ACC112 (cell line): ENCODE measurements at regions not wholly inside any gene's neighbourhood (a gene's known extent, or its start where the extent isn't known, plus 50 kb on each side); places are given as distances from the start of the nearest gene placed in this dataset.

Source experiments
- H2AFZ ChIP-seq: fragments of 200-600 bp; sonication (generic); one replicate; pipeline ENCODE4 v1.6.0; 2017; ENCODE audit warnings: antibody characterized with exemption, low read length; ENCODE audit not compliant: unreplicated experiment
- H3K27ac ChIP-seq: fragments of 200-600 bp; sonication (generic); 2 replicates; pipeline ENCODE4 v1.5.1; 2014; ENCODE audit warnings: low read depth, mild to moderate bottlenecking, antibody characterized with exemption, low read length, moderate library complexity
- H3K27me3 ChIP-seq: fragments of 200-600 bp; sonication (generic); 2 replicates; pipeline ENCODE4 v1.6.1; 2014; ENCODE audit warnings: mild to moderate bottlenecking, antibody characterized with exemption, low read length, moderate library complexity, mixed read lengths; ENCODE audit not compliant: insufficient read depth
- H3K36me3 ChIP-seq: fragments of 200-600 bp; sonication (generic); 2 replicates; pipeline ENCODE4 v1.6.1; 2016; ENCODE audit warnings: mild to moderate bottlenecking, antibody characterized with exemption, low read length, moderate library complexity, mixed read lengths; ENCODE audit not compliant: insufficient read depth
- H3K4me1 ChIP-seq: fragments of 200-600 bp; sonication (generic); one replicate; pipeline ENCODE4 v1.6.1; 2016; ENCODE audit warnings: low read length, mixed read lengths; ENCODE audit not compliant: insufficient read depth, unreplicated experiment, control insufficient read depth
- H3K4me3 ChIP-seq: fragments of 200-600 bp; sonication (generic); 2 replicates; pipeline ENCODE4 v1.5.1; 2014; ENCODE audit warnings: mild to moderate bottlenecking, low read depth, low read length
- H3K79me2 ChIP-seq: fragments of 200-600 bp; sonication (generic); one replicate; pipeline ENCODE4 v1.6.0; 2016; ENCODE audit warnings: low read length; ENCODE audit not compliant: control insufficient read depth, unreplicated experiment, insufficient read depth

GRCh38 chr17:77325577-77326075 is 184.9 kb downstream of the SEC14L1 start:
- peaks cover 82% of the 10 kb centered on the region for H3K79me2 ChIP-seq
- H2AFZ ChIP-seq = no peak overlapping the region
- H3K36me3 ChIP-seq = peaks cover 3% of the 10 kb centered on the region; the same call in 1 of the 2 replicates
- H3K27me3 ChIP-seq = no peaks in the 10 kb centered on the region
- peaks cover 48% of the 10 kb centered on the region for H3K4me1 ChIP-seq
- H3K4me3 ChIP-seq = peak overlapping the region; percentile 11; the same call in 1 of the 2 replicates
- peak overlapping the region; percentile 100 for H3K27ac ChIP-seq

- peaks cover 80% of the 10 kb centered on the region for H3K79me2 ChIP-seq
- no peak overlapping the region for H2AFZ ChIP-seq
- H3K27me3 ChIP-seq = no peaks in the 10 kb centered on the region
- peaks cover 3% of the 10 kb centered on the region; the same call in 1 of the 2 replicates for H3K36me3 ChIP-seq
- peaks cover 48% of the 10 kb centered on the region for H3K4me1 ChIP-seq
- peak overlapping the region; percentile 11; the same call in 1 of the 2 replicates for H3K4me3 ChIP-seq
- H3K27ac ChIP-seq = peak overlapping the region; percentile 100
Measured at GRCh38 chr17:77326076-77326591, 185.4 kb downstream of the SEC14L1 start.

- H3K79me2 ChIP-seq = peaks cover 78% of the 10 kb centered on the region
- peak overlapping the region; percentile 100 for H3K27ac ChIP-seq
- H2AFZ ChIP-seq = no peak overlapping the region
- peaks cover 3% of the 10 kb centered on the region; the same call in 1 of the 2 replicates for H3K36me3 ChIP-seq
- no peak overlapping the region for H3K4me3 ChIP-seq
- H3K4me1 ChIP-seq = peaks cover 48% of the 10 kb centered on the region
- no peaks in the 10 kb centered on the region for H3K27me3 ChIP-seq
Measured at GRCh38 chr17:77326636-77327035, 185.9 kb downstream of the SEC14L1 start.

- no peak overlapping the region for H3K4me3 ChIP-seq
- peak overlapping the region; percentile 100; the same call in 1 of the 2 replicates for H3K27ac ChIP-seq
- H2AFZ ChIP-seq = no peak overlapping the region
- H3K36me3 ChIP-seq = peaks cover 3% of the 10 kb centered on the region; the same call in 1 of the 2 replicates
- peaks cover 78% of the 10 kb centered on the region for H3K79me2 ChIP-seq
- peaks cover 48% of the 10 kb centered on the region for H3K4me1 ChIP-seq
- H3K27me3 ChIP-seq = no peaks in the 10 kb centered on the region
Measured at GRCh38 chr17:77327181-77327565, 186.4 kb downstream of the SEC14L1 start.

- Histone ChIP-seq H3K27me3 (no peaks in the 10 kb centered on the region), H3K36me3 (peaks cover 8% of the 10 kb centered on the region; the same call in 1 of the 2 replicates), H2AFZ (no peak overlapping the region), H3K4me3 (no peak overlapping the region), H3K27ac (peak overlapping the region; percentile 100; the same call in 1 of the 2 replicates), H3K4me1 (peaks cover 49% of the 10 kb centered on the region), H3K79me2 (peaks cover 78% of the 10 kb centered on the region)
Measured at GRCh38 chr17:77327566-77328464, 187.0 kb downstream of the SEC14L1 start.

- Histone ChIP-seq H3K27me3 (no peaks in the 10 kb centered on the region), H3K36me3 (peaks cover 8% of the 10 kb centered on the region; the same call in 1 of the 2 replicates), H2AFZ (no peak overlapping the region), H3K27ac (no peak overlapping the region), H3K79me2 (peaks cover 86% of the 10 kb centered on the region), H3K4me3 (no peak overlapping the region), H3K4me1 (peaks cover 52% of the 10 kb centered on the region)
Measured at GRCh38 chr17:77328823-77329740, 188.3 kb downstream of the SEC14L1 start.

GRCh38 chr17:77329741-77330531 is 189.2 kb downstream of the SEC14L1 start:
- Histone ChIP-seq H3K4me3 (no peak overlapping the region), H3K27ac (no peak overlapping the region), H3K79me2 (peaks cover 86% of the 10 kb centered on the region), H3K36me3 (peaks cover 8% of the 10 kb centered on the region; the same call in 1 of the 2 replicates), H3K27me3 (no peaks in the 10 kb centered on the region), H2AFZ (no peak overlapping the region), H3K4me1 (peaks cover 45% of the 10 kb centered on the region)

GRCh38 chr17:77330602-77331081 is 189.9 kb downstream of the SEC14L1 start:
- no peak overlapping the region for H3K27ac ChIP-seq
- no peaks in the 10 kb centered on the region for H3K27me3 ChIP-seq
- peaks cover 85% of the 10 kb centered on the region for H3K79me2 ChIP-seq
- H3K4me1 ChIP-seq = peaks cover 41% of the 10 kb centered on the region
- peaks cover 8% of the 10 kb centered on the region; the same call in 1 of the 2 replicates for H3K36me3 ChIP-seq
- H3K4me3 ChIP-seq = no peak overlapping the region
- H2AFZ ChIP-seq = no peak overlapping the region

GRCh38 chr17:77331301-77331864 is 190.6 kb downstream of the SEC14L1 start:
- peak overlapping the region; percentile 82 for H3K27ac ChIP-seq
- peaks cover 85% of the 10 kb centered on the region for H3K79me2 ChIP-seq
- H3K4me1 ChIP-seq = peaks cover 34% of the 10 kb centered on the region
- no peaks in the 10 kb centered on the region for H3K27me3 ChIP-seq
- H2AFZ ChIP-seq = no peak overlapping the region
- peaks cover 10% of the 10 kb centered on the region for H3K36me3 ChIP-seq
- peak overlapping the region; percentile 3; the same call in 1 of the 2 replicates for H3K4me3 ChIP-seq
